GM18511 (cell line): ENCODE measurements at regions not wholly inside any gene's neighbourhood (a gene's known extent, or its start where the extent isn't known, plus 50 kb on each side); places are given as distances from the start of the nearest gene placed in this dataset.

Experiments used
- ATAC-seq: cut with Tn5 transposase; IDR thresholded peaks from one replicate; pipeline ENCODE4 v1.9.1; 2021; ENCODE audit warnings: mild to moderate bottlenecking, moderate library complexity; ENCODE audit not compliant: unreplicated experiment

GRCh38 chr3:181855825-181856224 is 144.1 kb downstream of the SOX2 start:
- no peak for ATAC-seq

- ATAC-seq = no peak
Observed at GRCh38 chr3:181859518-181859917, 147.8 kb downstream of the SOX2 start.

GRCh38 chr3:181860235-181860634 is 148.5 kb downstream of the SOX2 start:
- ATAC-seq = no peak

- no peak for ATAC-seq
Observed at GRCh38 chr3:181862502-181862901, 150.8 kb downstream of the SOX2 start.

- no peak for ATAC-seq
Observed at GRCh38 chr3:181868576-181869082, 156.9 kb downstream of the SOX2 start.

GRCh38 chr3:181872887-181873286 is 161.2 kb downstream of the SOX2 start:
- no peak for ATAC-seq

GRCh38 chr3:181879926-181880325 is 168.2 kb downstream of the SOX2 start:
- no peak for ATAC-seq

GRCh38 chr3:181880331-181880730 is 168.6 kb downstream of the SOX2 start:
- ATAC-seq = no peak

GRCh38 chr3:181881749-181882148 is 170.0 kb downstream of the SOX2 start:
- no peak for ATAC-seq

GRCh38 chr3:181885868-181886630 is 174.3 kb downstream of the SOX2 start:
- ATAC-seq = no peak

- no peak for ATAC-seq
Observed at GRCh38 chr3:181886676-181887075, 175.0 kb downstream of the SOX2 start.

GRCh38 chr3:181887685-181888084 is 176.0 kb downstream of the SOX2 start:
- ATAC-seq = no peak

GRCh38 chr3:181888234-181888633 is 176.5 kb downstream of the SOX2 start:
- ATAC-seq = no peak

- no peak for ATAC-seq
Observed at GRCh38 chr3:181892848-181893247, 181.1 kb downstream of the SOX2 start.

- no peak for ATAC-seq
Observed at GRCh38 chr3:181896605-181897004, 184.9 kb downstream of the SOX2 start.

GRCh38 chr3:181899702-181900101 is 188.0 kb downstream of the SOX2 start:
- no peak for ATAC-seq

- no peak for ATAC-seq
Observed at GRCh38 chr3:181901626-181902025, 189.9 kb downstream of the SOX2 start.

GRCh38 chr3:181906338-181906737 is 194.6 kb downstream of the SOX2 start:
- no peak for ATAC-seq

- no peak for ATAC-seq
Observed at GRCh38 chr3:181909241-181909640, 197.5 kb downstream of the SOX2 start.

GRCh38 chr3:181912384-181912783 is 200.7 kb downstream of the SOX2 start:
- ATAC-seq = no peak

- ATAC-seq = no peak
Observed at GRCh38 chr3:181913254-181913653, 201.5 kb downstream of the SOX2 start.

- no peak for ATAC-seq
Observed at GRCh38 chr3:181915551-181915950, 203.8 kb downstream of the SOX2 start.

- ATAC-seq = no peak
Observed at GRCh38 chr3:181916013-181916412, 204.3 kb downstream of the SOX2 start.
